ENCODE measurements at regions not wholly inside any gene's neighbourhood (a gene's known extent, or its start where the extent isn't known, plus 50 kb on each side); places are given as distances from the start of the nearest gene placed in this dataset.

GRCh38 chr9:90514877-90515276 is 127.7 kb downstream of the DIRAS2 start:
- Histone ChIP-seq H3K4me3 (ENCODE audit: control insufficient read depth in 2 of 3, extremely low read depth in 1 of 3, insufficient read depth in 2 of 3, low read depth in 1 of 3, low read length in 3 of 3) (no peak overlapping the region), H3K79me2 (ENCODE audit: control insufficient read depth, insufficient read depth, low read length) (no peaks in the 10 kb centered on the region), H3K4me1 (ENCODE audit: control insufficient read depth, extremely low read depth, insufficient read depth, low read length) (no peaks in the 10 kb centered on the region), H3K36me3 (ENCODE audit: control insufficient read depth in 2 of 2, extremely low read depth in 1 of 2, insufficient read depth in 2 of 2, low read length in 2 of 2) (no peaks in the 10 kb centered on the region), H2AFZ (ENCODE audit: control insufficient read depth, low read length) (no peak overlapping the region), H3K9me1 (ENCODE audit: control insufficient read depth, extremely low read depth, insufficient read depth, low read length) (no peaks in the 10 kb centered on the region), H3K9me3 (ENCODE audit: control insufficient read depth, low read depth, low read length) (no peaks in the 10 kb centered on the region), H3K9ac (ENCODE audit: control insufficient read depth, extremely low read depth, insufficient read depth, low read length) (no peak overlapping the region), H4K20me1 (ENCODE audit: control insufficient read depth, extremely low read depth, insufficient read depth, low read length) (no peaks in the 10 kb centered on the region), H3K4me2 (ENCODE audit: control insufficient read depth, extremely low read depth, insufficient read depth, low read depth, low read length) (no peak overlapping the region), H3K27me3 (ENCODE audit: control insufficient read depth, extremely low read depth, insufficient read depth, low read length) (no peaks in the 10 kb centered on the region), H3K27ac (ENCODE audit: control insufficient read depth, insufficient read depth, low read length) (no peak overlapping the region)
- TF ChIP-seq EZH2 (IDR thresholded peaks at IDR 0.05; ENCODE audit: low read length): no peak
- no peak for DNase-seq (ENCODE audit: low read depth, low spot score)
- FAIRE-seq: no peak
- dilution Hi-C loops (cut with MboI; ENCODE audit: extremely low pct_ligation_motif_present, low sequenced_read_pairs): no loop called here

- H4K20me1 ChIP-seq (ENCODE audit: control insufficient read depth, extremely low read depth, insufficient read depth, low read length): no peaks in the 10 kb centered on the region
- H3K4me2 ChIP-seq (ENCODE audit: control insufficient read depth, extremely low read depth, insufficient read depth, low read depth, low read length): no peak overlapping the region
- H3K4me1 ChIP-seq (ENCODE audit: control insufficient read depth, extremely low read depth, insufficient read depth, low read length): no peaks in the 10 kb centered on the region
- H3K27ac ChIP-seq (ENCODE audit: control insufficient read depth, insufficient read depth, low read length): no peak overlapping the region
- H3K9ac ChIP-seq (ENCODE audit: control insufficient read depth, extremely low read depth, insufficient read depth, low read length): no peak overlapping the region
- no peaks in the 10 kb centered on the region for H3K9me3 ChIP-seq (ENCODE audit: control insufficient read depth, low read depth, low read length)
- H3K79me2 ChIP-seq (ENCODE audit: control insufficient read depth, insufficient read depth, low read length): no peaks in the 10 kb centered on the region
- no peak overlapping the region for H3K4me3 ChIP-seq (ENCODE audit: control insufficient read depth in 2 of 3, extremely low read depth in 1 of 3, insufficient read depth in 2 of 3, low read depth in 1 of 3, low read length in 3 of 3)
- H2AFZ ChIP-seq (ENCODE audit: control insufficient read depth, low read length): no peak overlapping the region
- no peaks in the 10 kb centered on the region for H3K9me1 ChIP-seq (ENCODE audit: control insufficient read depth, extremely low read depth, insufficient read depth, low read length)
- dilution Hi-C loops (cut with MboI; ENCODE audit: extremely low pct_ligation_motif_present, low sequenced_read_pairs): no loop called here
- no peaks in the 10 kb centered on the region for H3K27me3 ChIP-seq (ENCODE audit: control insufficient read depth, extremely low read depth, insufficient read depth, low read length)
- TF ChIP-seq EZH2 (IDR thresholded peaks at IDR 0.05; ENCODE audit: low read length) (no peak), CTCF (optimal IDR thresholded peaks at IDR 0.05 in 1 of 3, IDR thresholded peaks at IDR 0.05 in 1 of 3, conservative IDR thresholded peaks at IDR 0.05 in 1 of 3; ENCODE audit: extremely low read depth in 1 of 3, insufficient read depth in 2 of 3, low read length in 3 of 3) (no peak)
- DNase-seq (ENCODE audit: low read depth, low spot score) (no peak), FAIRE-seq (no peak)
- no peaks in the 10 kb centered on the region for H3K36me3 ChIP-seq (ENCODE audit: control insufficient read depth in 2 of 2, extremely low read depth in 1 of 2, insufficient read depth in 2 of 2, low read length in 2 of 2)
These were observed 127.1 kb downstream of the DIRAS2 start for GRCh38 chr9:90515510-90515909.

- dilution Hi-C loops (cut with MboI; ENCODE audit: extremely low pct_ligation_motif_present, low sequenced_read_pairs): no loop called here
- no peaks in the 10 kb centered on the region for H4K20me1 ChIP-seq (ENCODE audit: control insufficient read depth, extremely low read depth, insufficient read depth, low read length)
- H3K9ac ChIP-seq (ENCODE audit: control insufficient read depth, extremely low read depth, insufficient read depth, low read length): no peak overlapping the region
- no peaks in the 10 kb centered on the region for H3K79me2 ChIP-seq (ENCODE audit: control insufficient read depth, insufficient read depth, low read length)
- H3K9me1 ChIP-seq (ENCODE audit: control insufficient read depth, extremely low read depth, insufficient read depth, low read length): no peaks in the 10 kb centered on the region
- H3K4me1 ChIP-seq (ENCODE audit: control insufficient read depth, extremely low read depth, insufficient read depth, low read length): no peaks in the 10 kb centered on the region
- no peaks in the 10 kb centered on the region for H3K36me3 ChIP-seq (ENCODE audit: control insufficient read depth in 2 of 2, extremely low read depth in 1 of 2, insufficient read depth in 2 of 2, low read length in 2 of 2)
- no peak overlapping the region for H3K27ac ChIP-seq (ENCODE audit: control insufficient read depth, insufficient read depth, low read length)
- no peak for TF ChIP-seq CTCF (optimal IDR thresholded peaks at IDR 0.05 in 1 of 3, IDR thresholded peaks at IDR 0.05 in 1 of 3, conservative IDR thresholded peaks at IDR 0.05 in 1 of 3; ENCODE audit: extremely low read depth in 1 of 3, insufficient read depth in 2 of 3, low read length in 3 of 3)
- H2AFZ ChIP-seq (ENCODE audit: control insufficient read depth, low read length): no peak overlapping the region
- no peak overlapping the region for H3K4me3 ChIP-seq (ENCODE audit: control insufficient read depth in 2 of 3, extremely low read depth in 1 of 3, insufficient read depth in 2 of 3, low read depth in 1 of 3, low read length in 3 of 3)
- DNase-seq (ENCODE audit: low read depth, low spot score) (no peak), FAIRE-seq (no peak)
- no peaks in the 10 kb centered on the region for H3K27me3 ChIP-seq (ENCODE audit: control insufficient read depth, extremely low read depth, insufficient read depth, low read length)
- no peak overlapping the region for H3K4me2 ChIP-seq (ENCODE audit: control insufficient read depth, extremely low read depth, insufficient read depth, low read depth, low read length)
- no peaks in the 10 kb centered on the region for H3K9me3 ChIP-seq (ENCODE audit: control insufficient read depth, low read depth, low read length)
These were observed 125.5 kb downstream of the DIRAS2 start for GRCh38 chr9:90517103-90517502.

All from keratinocyte (primary cell).